ENCODE measurements at regions not wholly inside any gene's neighbourhood (a gene's known extent, or its start where the extent isn't known, plus 50 kb on each side); places are given as distances from the start of the nearest gene placed in this dataset.

DNA sequence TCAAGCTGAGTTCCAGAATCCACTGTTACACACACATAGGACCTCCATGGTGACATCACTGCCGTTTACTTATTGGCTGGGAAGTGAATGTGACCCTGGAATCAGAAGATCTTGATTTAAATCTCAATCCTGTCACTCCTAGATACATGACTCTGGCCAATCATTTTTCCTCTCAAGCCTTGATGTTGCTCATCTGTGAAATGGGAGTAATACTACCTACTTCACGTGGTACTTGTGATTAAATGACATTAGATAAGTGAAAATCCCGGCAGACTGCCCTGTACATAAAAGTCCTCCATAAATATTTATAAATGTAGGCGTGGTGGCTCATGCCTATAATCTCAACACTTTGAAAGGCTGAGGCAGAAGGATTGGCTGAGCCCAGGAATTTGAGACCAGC is 88.0 kb upstream of the SVIL start:
- H3K36me3 ChIP-seq (ENCODE audit: control insufficient read depth, insufficient read depth, low read length) = no peaks in the 10 kb centered on the region
- no peaks in the 10 kb centered on the region for H3K27me3 ChIP-seq (ENCODE audit: control insufficient read depth, insufficient read depth, low read length)
- no peak overlapping the region for H3K4me3 Mint-ChIP-seq
- H3K27ac ChIP-seq (ENCODE audit: insufficient read depth, low read length, poor library complexity, severe bottlenecking) = no peak overlapping the region
- H3K36me3 Mint-ChIP-seq = peaks cover 11% of the 10 kb centered on the region
- ATAC-seq (ENCODE audit: low read depth in 2 of 2) = no peak
- H3K4me1 ChIP-seq (ENCODE audit: control insufficient read depth, insufficient read depth, low read length, poor library complexity, severe bottlenecking) = peaks cover 3% of the 10 kb centered on the region
- peaks cover 10% of the 10 kb centered on the region for H3K27me3 Mint-ChIP-seq
- DNase-seq = no peak
- H3K9me3 ChIP-seq (ENCODE audit: control insufficient read depth in 2 of 2, low read length in 2 of 2) = peaks cover 14 to 16% of the 10 kb centered on the region in 2 experiments
- no peak overlapping the region for H3K4me3 ChIP-seq (ENCODE audit: low read depth, low read length)
- H3K27ac Mint-ChIP-seq = no peak overlapping the region
- peaks cover 0 to 13% (median 2%) of the 10 kb centered on the region in 7 donors for H3K9me3 Mint-ChIP-seq
- H3K4me1 Mint-ChIP-seq = peaks cover 5 to 29% (median 12%) of the 10 kb centered on the region in 4 donors

DNA sequence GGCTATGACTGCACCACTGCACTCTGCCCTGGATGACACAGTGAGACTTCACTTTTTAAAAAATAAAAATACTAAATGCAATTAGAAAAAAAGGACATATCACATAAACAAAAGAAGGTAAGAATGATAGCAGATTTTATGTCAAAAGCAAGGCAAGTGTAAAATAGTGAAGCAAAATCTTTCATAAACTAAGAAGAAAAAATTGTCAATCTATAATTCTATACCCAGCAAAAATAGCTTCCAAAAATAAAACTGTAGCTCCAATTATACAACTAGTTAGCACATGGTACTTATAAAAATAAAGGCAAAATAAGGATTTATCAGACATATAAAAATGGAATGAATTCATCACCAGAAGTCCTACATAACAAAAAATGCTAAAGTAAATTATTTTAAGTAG is 85.4 kb upstream of the SVIL start:
- Histone ChIP-seq H3K36me3 (ENCODE audit: control insufficient read depth, insufficient read depth, low read length) (no peaks in the 10 kb centered on the region), H3K27me3 (ENCODE audit: control insufficient read depth, insufficient read depth, low read length) (no peaks in the 10 kb centered on the region), H3K4me3 (ENCODE audit: low read depth, low read length) (no peak overlapping the region), H3K4me1 (ENCODE audit: control insufficient read depth, insufficient read depth, low read length, poor library complexity, severe bottlenecking) (no peaks in the 10 kb centered on the region), H3K9me3 (ENCODE audit: control insufficient read depth in 2 of 2, low read length in 2 of 2) (peaks cover 14 to 16% of the 10 kb centered on the region in 2 experiments), H3K27ac (ENCODE audit: insufficient read depth, low read length, poor library complexity, severe bottlenecking) (no peak overlapping the region)
- Mint-ChIP-seq H3K36me3 (peaks cover 11% of the 10 kb centered on the region), H3K9me3 (peaks cover 0 to 13% (median 5%) of the 10 kb centered on the region in 7 donors), H3K27me3 (peaks cover 10% of the 10 kb centered on the region), H3K4me3 (no peak overlapping the region), H3K27ac (no peak overlapping the region), H3K4me1 (peaks cover 5 to 26% (median 10%) of the 10 kb centered on the region in 4 donors)
- DNase-seq (no peak), ATAC-seq (ENCODE audit: low read depth in 2 of 2) (no peak)

DNA sequence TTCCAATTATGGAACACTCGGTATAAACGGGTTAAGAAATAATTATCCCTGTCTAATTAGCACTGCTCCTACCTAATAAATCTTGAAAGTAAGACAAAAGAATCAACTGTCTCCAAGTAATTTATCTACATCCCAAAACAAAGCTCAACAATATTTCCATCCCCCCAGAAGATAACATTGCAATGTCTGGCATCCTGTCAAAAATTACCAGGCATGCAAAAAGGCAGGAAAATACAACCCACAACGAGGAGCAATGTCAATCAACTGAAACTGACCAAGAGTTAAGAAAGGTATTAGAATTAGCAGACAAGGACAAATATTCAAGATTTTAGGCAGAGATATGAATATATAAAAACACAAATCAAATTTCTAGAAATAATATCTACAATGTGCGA is 84.5 kb upstream of the SVIL start:
- H3K27me3 ChIP-seq (ENCODE audit: control insufficient read depth, insufficient read depth, low read length) = no peaks in the 10 kb centered on the region
- H3K27ac ChIP-seq (ENCODE audit: insufficient read depth, low read length, poor library complexity, severe bottlenecking) = no peak overlapping the region
- H3K36me3 ChIP-seq (ENCODE audit: control insufficient read depth, insufficient read depth, low read length) = no peaks in the 10 kb centered on the region
- Mint-ChIP-seq H3K27me3 (peaks cover 10% of the 10 kb centered on the region), H3K4me1 (peaks cover 5 to 27% (median 10%) of the 10 kb centered on the region in 4 donors), H3K9me3 (peaks cover 0 to 13% (median 6%) of the 10 kb centered on the region in 7 donors), H3K27ac (no peak overlapping the region), H3K36me3 (peaks cover 11% of the 10 kb centered on the region), H3K4me3 (no peak overlapping the region)
- no peaks in the 10 kb centered on the region for H3K4me1 ChIP-seq (ENCODE audit: control insufficient read depth, insufficient read depth, low read length, poor library complexity, severe bottlenecking)
- H3K9me3 ChIP-seq (ENCODE audit: control insufficient read depth in 2 of 2, low read length in 2 of 2) = peaks cover 14 to 16% of the 10 kb centered on the region in 2 experiments
- no peak overlapping the region for H3K4me3 ChIP-seq (ENCODE audit: low read depth, low read length)
- DNase-seq = no peak
- ATAC-seq (ENCODE audit: low read depth in 2 of 2) = no peak

DNA sequence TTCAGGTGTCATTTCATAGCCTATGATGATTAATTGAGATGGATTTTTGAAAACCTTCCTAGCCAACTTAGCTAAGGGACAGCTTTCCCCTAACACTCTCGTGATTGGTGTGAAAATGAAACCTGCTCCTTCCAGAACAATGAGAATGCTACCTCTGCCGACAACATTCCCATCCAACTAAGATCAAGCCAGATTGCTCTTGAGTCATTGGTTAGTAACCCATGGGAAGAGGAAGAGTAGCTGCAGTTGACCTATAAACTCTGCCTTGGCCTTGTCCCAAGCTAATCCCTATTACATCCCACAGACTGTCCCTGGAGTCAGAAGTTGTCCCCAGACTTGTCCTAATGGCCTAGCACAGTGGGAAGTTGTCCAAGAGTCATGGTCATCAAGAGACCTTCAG is 80.5 kb upstream of the SVIL start:
- no peak overlapping the region for H3K27ac Mint-ChIP-seq
- Histone ChIP-seq H3K4me3 (ENCODE audit: low read depth, low read length) (no peak overlapping the region), H3K27me3 (ENCODE audit: control insufficient read depth, insufficient read depth, low read length) (no peaks in the 10 kb centered on the region), H3K27ac (ENCODE audit: insufficient read depth, low read length, poor library complexity, severe bottlenecking) (no peak overlapping the region), H3K9me3 (ENCODE audit: control insufficient read depth in 2 of 2, low read length in 2 of 2) (peaks cover 13 to 14% of the 10 kb centered on the region in 2 experiments), H3K4me1 (ENCODE audit: control insufficient read depth, insufficient read depth, low read length, poor library complexity, severe bottlenecking) (no peaks in the 10 kb centered on the region), H3K36me3 (ENCODE audit: control insufficient read depth, insufficient read depth, low read length) (no peaks in the 10 kb centered on the region)
- peaks cover 0 to 30% (median 7%) of the 10 kb centered on the region in 4 donors for H3K4me1 Mint-ChIP-seq
- DNase-seq (no peak), ATAC-seq (ENCODE audit: low read depth in 2 of 2) (no peak)
- peak overlapping the region in 1 of 4 donors; percentile 54 for H3K4me3 Mint-ChIP-seq
- peaks cover 6% of the 10 kb centered on the region for H3K27me3 Mint-ChIP-seq
- H3K36me3 Mint-ChIP-seq = peaks cover 9% of the 10 kb centered on the region
- H3K9me3 Mint-ChIP-seq = peaks cover 0 to 7% (median 6%) of the 10 kb centered on the region in 7 donors

DNA sequence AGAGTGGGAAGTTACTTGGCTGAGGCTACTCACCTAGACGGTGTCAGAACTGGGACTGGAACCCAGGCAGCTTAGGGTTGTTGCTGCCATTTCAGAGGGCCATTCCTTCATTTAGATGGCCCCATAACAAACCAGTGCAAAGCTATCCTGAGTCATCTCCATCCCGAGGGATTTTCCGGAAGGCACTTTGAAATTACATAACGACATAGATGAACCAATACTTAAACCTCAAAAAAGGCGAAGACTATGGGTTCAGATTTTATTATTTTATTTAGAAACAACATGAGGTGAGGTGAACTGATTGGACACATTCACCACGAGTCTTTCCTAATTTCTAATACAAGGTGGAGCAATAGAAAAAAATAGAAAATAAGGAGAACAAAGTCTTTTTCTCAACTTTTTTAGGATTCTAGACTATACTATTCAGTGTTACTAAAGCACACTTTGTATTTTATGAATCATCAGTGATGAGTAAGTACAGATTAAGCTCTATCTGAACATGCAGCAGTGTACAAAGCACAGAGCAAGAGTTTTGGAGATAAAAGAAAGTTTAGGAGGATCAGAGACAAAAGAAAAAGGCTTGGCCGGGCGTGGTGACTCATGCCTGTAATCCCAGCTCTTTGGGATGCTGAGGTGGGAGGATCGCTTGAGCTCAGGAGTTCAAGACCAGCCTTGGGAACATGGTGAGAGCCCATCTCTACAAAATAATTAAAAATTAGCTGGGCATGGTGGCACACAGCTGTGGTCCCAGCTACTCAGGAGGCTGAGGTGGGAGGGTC is 79.5 kb upstream of the SVIL start:
- H3K4me1 ChIP-seq (ENCODE audit: control insufficient read depth, insufficient read depth, low read length, poor library complexity, severe bottlenecking) = no peaks in the 10 kb centered on the region
- DNase-seq = no peak
- Mint-ChIP-seq H3K27ac (no peak overlapping the region), H3K4me3 (no peak overlapping the region), H3K36me3 (peaks cover 6% of the 10 kb centered on the region), H3K4me1 (peaks cover 0 to 30% (median 9%) of the 10 kb centered on the region in 4 donors), H3K9me3 (peaks cover 0 to 4% (median 2%) of the 10 kb centered on the region in 7 donors), H3K27me3 (peaks cover 2% of the 10 kb centered on the region)
- no peak for ATAC-seq (ENCODE audit: low read depth in 2 of 2)
- H3K27me3 ChIP-seq (ENCODE audit: control insufficient read depth, insufficient read depth, low read length) = no peaks in the 10 kb centered on the region
- H3K27ac ChIP-seq (ENCODE audit: insufficient read depth, low read length, poor library complexity, severe bottlenecking) = no peak overlapping the region
- H3K36me3 ChIP-seq (ENCODE audit: control insufficient read depth, insufficient read depth, low read length) = no peaks in the 10 kb centered on the region
- H3K4me3 ChIP-seq (ENCODE audit: low read depth, low read length) = no peak overlapping the region
- peaks cover 3 to 4% of the 10 kb centered on the region in 2 experiments for H3K9me3 ChIP-seq (ENCODE audit: control insufficient read depth in 2 of 2, low read length in 2 of 2)

DNA sequence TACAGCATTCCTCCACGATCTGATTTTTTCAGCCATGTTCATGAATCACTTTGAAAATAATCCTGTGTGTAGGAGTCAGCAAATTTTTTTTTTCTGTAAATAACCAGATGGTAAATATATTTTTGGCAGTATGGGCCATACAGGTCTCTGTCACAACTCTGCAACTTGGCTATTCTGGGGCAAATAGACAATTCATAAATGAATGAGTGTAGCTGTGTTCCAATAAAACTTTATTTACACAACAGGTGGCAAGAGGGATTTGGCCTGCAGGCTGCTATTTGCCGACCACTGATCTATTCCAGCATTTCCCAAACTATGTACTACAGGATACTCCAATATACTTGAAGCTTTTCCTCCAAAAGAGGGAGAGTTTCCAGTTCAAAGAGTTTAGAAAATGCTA is 78.7 kb upstream of the SVIL start:
- Histone ChIP-seq H3K36me3 (ENCODE audit: control insufficient read depth, insufficient read depth, low read length) (no peaks in the 10 kb centered on the region), H3K4me3 (ENCODE audit: low read depth, low read length) (no peak overlapping the region), H3K9me3 (ENCODE audit: control insufficient read depth in 2 of 2, low read length in 2 of 2) (no peaks in the 10 kb centered on the region), H3K27ac (ENCODE audit: insufficient read depth, low read length, poor library complexity, severe bottlenecking) (no peak overlapping the region), H3K27me3 (ENCODE audit: control insufficient read depth, insufficient read depth, low read length) (no peaks in the 10 kb centered on the region), H3K4me1 (ENCODE audit: control insufficient read depth, insufficient read depth, low read length, poor library complexity, severe bottlenecking) (no peaks in the 10 kb centered on the region)
- Mint-ChIP-seq H3K27me3 (peaks cover 4% of the 10 kb centered on the region), H3K4me3 (no peak overlapping the region), H3K4me1 (peaks cover 0 to 34% (median 10%) of the 10 kb centered on the region in 4 donors), H3K27ac (no peak overlapping the region), H3K36me3 (peaks cover 7% of the 10 kb centered on the region), H3K9me3 (peaks cover 0 to 4% (median 0%) of the 10 kb centered on the region in 7 donors)
- DNase-seq (no peak), ATAC-seq (ENCODE audit: low read depth in 2 of 2) (no peak)

DNA sequence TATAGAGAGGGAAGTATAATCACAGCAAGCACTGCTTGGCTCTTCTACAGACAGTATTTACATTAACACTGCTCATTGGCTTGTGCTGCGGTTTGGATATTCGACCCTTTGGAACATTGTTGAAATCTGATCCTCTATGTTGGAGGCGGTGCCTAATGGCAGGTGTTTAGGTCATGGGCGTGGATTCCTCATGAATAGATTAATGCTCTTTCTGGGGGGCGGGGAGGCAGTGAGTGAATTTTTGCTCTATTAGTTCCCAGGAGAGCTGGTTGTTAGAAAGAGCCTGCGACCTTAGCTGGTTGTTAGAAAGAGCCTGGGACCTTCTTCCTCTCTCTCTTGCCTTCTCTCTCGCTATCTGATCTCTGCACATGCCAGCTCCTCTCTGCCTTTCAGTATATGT is 77.3 kb upstream of the SVIL start:
- Histone ChIP-seq H3K4me3 (ENCODE audit: low read depth, low read length) (no peak overlapping the region), H3K4me1 (ENCODE audit: control insufficient read depth, insufficient read depth, low read length, poor library complexity, severe bottlenecking) (no peaks in the 10 kb centered on the region), H3K36me3 (ENCODE audit: control insufficient read depth, insufficient read depth, low read length) (no peaks in the 10 kb centered on the region), H3K9me3 (ENCODE audit: control insufficient read depth in 2 of 2, low read length in 2 of 2) (no peaks in the 10 kb centered on the region), H3K27me3 (ENCODE audit: control insufficient read depth, insufficient read depth, low read length) (no peaks in the 10 kb centered on the region), H3K27ac (ENCODE audit: insufficient read depth, low read length, poor library complexity, severe bottlenecking) (no peak overlapping the region)
- Mint-ChIP-seq H3K4me3 (no peak overlapping the region), H3K4me1 (peaks cover 0 to 36% (median 10%) of the 10 kb centered on the region in 4 donors), H3K27ac (peak overlapping the region in 2 of 3 donors; percentile 10 to 39), H3K27me3 (peaks cover 4% of the 10 kb centered on the region), H3K36me3 (peaks cover 7% of the 10 kb centered on the region), H3K9me3 (peaks cover 0 to 4% (median 0%) of the 10 kb centered on the region in 7 donors)
- DNase-seq = no peak
- no peak for ATAC-seq (ENCODE audit: low read depth in 2 of 2)

DNA sequence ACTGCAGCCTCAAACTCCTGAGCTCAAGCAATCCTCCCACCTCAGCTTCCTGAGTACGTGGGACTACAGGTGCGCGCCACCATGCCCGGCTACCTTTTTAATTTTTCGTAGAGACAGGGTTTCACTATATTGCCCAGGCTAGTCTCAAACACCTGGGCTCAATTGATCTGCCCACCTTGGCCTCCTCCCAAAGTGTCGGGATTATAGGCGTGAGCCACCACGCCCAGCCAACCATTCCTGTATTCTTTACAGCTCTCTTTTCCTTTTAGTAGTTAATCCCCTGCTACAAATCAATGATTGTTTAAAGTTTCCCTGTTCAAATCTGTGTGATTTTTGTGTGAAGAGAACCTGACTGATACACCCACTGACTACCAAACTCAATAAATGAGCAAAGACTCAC is 75.4 kb upstream of the SVIL start:
- H3K9me3 ChIP-seq (ENCODE audit: control insufficient read depth in 2 of 2, low read length in 2 of 2) = no peaks in the 10 kb centered on the region
- no peaks in the 10 kb centered on the region for H3K4me1 ChIP-seq (ENCODE audit: control insufficient read depth, insufficient read depth, low read length, poor library complexity, severe bottlenecking)
- Mint-ChIP-seq H3K27me3 (peaks cover 4% of the 10 kb centered on the region), H3K4me1 (peaks cover 11 to 38% (median 15%) of the 10 kb centered on the region in 4 donors), H3K36me3 (peaks cover 13% of the 10 kb centered on the region), H3K4me3 (no peak overlapping the region), H3K27ac (peak overlapping the region in 1 of 3 donors; percentile 33), H3K9me3 (peaks cover 0 to 4% (median 0%) of the 10 kb centered on the region in 7 donors)
- no peaks in the 10 kb centered on the region for H3K36me3 ChIP-seq (ENCODE audit: control insufficient read depth, insufficient read depth, low read length)
- ATAC-seq (ENCODE audit: low read depth in 2 of 2) = no peak
- H3K4me3 ChIP-seq (ENCODE audit: low read depth, low read length) = no peak overlapping the region
- no peak overlapping the region for H3K27ac ChIP-seq (ENCODE audit: insufficient read depth, low read length, poor library complexity, severe bottlenecking)
- H3K27me3 ChIP-seq (ENCODE audit: control insufficient read depth, insufficient read depth, low read length) = no peaks in the 10 kb centered on the region
- no peak for DNase-seq
